Left kidney (tissue), 1 donor: ENCODE measurements at regions not wholly inside any gene's neighbourhood (a gene's known extent, or its start where the extent isn't known, plus 50 kb on each side); places are given as distances from the start of the nearest gene placed in this dataset.
A peak's percentile ranks its signal among the peaks of the same experiment; 100 is the strongest.
"Not testable (repeated sequence)": the region's sequence is repeated elsewhere in the genome, so short reads cannot be mapped to it uniquely, and the experiment has no call there.

Experiments
- DNase-seq: peaks from one replicate; pipeline ENCODE4 v3.0.0-alpha.2; 2013

DNA sequence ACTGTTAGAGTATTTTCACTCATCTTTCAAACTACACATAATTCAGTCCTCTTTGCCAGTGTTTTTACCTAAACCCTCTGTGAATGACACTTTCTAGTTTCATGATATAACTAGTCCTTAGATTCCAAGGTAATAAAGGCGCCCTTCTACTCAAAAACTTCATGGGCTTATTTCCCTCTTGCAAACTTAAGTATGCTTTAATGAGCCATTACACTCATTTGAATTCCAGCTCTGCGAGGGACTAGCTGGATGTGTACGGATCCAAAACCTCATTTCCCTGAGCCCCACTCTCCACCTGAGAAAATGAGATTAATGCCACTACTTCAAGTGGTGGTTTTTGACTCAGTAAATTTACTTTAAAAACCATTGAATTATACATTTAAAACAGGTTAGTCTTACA is 141.1 kb downstream of the NDUFA12 start:
- no peak for DNase-seq

- DNase-seq = no peak
These were observed 147.2 kb downstream of the NDUFA12 start for GRCh38 chr12:94856324-94856723.

DNA sequence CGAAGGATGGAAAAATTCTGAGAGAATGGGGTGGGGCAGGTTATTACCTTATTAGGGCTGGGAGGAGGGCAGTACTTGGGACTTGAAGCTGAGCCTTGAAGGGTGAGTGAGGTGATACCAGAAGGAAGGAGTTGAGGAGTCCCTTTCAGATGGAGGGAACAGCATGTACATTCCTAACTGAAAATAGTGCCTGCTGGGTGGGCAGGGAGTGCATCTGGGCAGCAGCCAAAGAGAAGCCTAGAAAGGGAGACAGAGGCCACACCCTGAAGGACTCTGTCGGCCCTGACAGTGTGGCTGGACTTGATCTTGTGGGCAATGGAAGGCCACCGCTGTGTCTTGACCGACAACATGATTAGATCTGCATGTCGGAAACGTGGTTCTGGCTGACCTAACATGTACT is 147.6 kb downstream of the NDUFA12 start:
- DNase-seq = no peak

GRCh38 chr12:94851396-94852028 is 152.0 kb downstream of the NDUFA12 start:
- DNase-seq = no peak

- no peak for DNase-seq
These were observed 154.0 kb downstream of the NDUFA12 start for GRCh38 chr12:94849411-94849976.

DNA sequence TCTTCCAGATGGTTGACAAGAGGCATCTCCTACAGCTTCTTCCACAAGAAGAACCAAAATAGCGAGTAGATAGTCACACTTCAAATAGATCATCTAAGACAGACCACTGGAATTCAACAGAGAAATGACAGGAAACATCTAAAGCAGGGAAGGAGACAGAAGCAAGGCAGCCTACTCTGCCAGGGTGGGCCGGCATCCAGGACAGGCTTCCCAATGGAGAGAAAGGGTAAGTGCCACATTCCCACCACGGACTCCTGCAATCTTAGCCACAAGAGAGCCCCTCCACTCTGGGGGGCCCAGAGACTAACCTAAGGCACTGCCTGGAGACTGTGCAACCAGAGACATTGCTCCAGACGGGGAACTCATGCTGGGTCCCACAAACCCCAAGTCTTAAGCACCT is 154.5 kb downstream of the NDUFA12 start:
- no peak for DNase-seq

GRCh38 chr12:94845110-94845509 is 158.4 kb downstream of the NDUFA12 start:
- no peak for DNase-seq

- no peak for DNase-seq
These were observed 159.0 kb downstream of the NDUFA12 start for GRCh38 chr12:94844452-94844851.

GRCh38 chr12:94841904-94842610 is 161.4 kb downstream of the NDUFA12 start:
- no peak for DNase-seq

DNA sequence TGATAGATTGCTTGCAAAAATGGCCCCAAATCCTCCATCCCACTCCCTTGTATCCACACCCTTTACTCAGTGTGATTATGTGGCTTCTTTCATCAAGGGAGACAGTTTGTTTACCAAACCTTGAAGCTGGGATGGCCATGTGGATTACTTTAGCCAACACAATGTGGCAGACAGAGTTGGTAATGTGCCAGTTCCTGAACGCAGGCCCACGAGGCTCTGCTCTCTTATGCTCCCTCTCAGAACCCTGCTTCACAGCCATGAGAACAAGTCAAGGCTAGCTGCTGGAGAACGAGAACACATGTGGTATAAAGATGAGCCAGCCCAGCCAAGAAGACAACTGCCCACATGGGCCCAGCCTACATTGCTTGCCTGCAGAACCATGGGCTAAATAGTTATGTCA is 162.3 kb downstream of the NDUFA12 start:
- DNase-seq = no peak

- no peak for DNase-seq
These were observed 164.2 kb downstream of the NDUFA12 start for GRCh38 chr12:94839347-94839746.

- DNase-seq = not testable (repeated sequence)
These were observed 166.4 kb downstream of the NDUFA12 start for GRCh38 chr12:94836952-94837670.

DNA sequence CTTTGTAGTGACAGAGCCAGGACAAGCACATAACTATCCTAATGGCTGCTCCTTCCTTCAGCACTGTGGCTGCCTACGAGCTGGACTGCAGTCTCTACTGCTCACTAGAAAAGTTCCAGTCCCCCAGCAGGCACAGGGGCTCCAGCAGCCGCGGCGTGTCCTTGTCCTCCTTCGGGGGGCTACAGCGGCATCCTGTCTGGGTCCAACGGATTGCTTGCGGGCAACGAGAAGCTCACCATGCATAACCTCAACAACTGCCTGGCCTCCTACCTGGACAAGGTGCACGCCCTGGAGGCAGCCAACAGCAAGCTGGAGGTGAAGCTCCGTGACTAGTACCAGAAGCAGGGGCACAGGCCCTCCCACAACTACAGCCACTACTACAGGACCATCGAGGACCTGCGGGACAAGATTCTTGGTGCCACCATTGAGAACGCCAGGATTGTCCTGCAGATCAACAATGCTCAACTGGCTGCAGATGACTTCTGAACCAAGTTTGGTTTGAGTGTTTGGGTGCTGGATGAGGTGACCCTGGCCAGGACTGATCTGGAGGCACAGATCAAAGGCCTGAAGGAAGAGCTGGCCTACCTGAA is 169.4 kb downstream of the NDUFA12 start:
- DNase-seq = no peak

- peak; percentile 44 for DNase-seq
These were observed 170.5 kb downstream of the NDUFA12 start for GRCh38 chr12:94832780-94833681.

DNA sequence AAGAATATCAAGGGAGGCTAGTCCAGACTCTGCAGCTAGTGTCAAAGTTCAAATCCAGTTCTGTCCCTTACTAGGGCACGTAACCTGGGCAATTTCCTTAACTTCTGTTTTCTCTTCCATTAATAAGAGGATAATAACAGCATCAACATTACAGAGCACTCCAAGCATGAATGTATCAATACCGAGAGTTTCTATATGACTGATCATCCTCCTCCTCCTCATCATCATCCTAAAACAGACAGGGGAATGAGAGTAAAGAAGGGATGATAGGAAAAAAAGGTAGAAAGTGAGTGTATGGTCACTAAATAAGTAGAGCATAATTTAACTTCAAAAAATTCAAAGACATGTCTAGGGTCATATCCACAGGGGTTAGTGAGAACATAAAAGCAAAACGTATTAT is 171.4 kb downstream of the NDUFA12 start:
- DNase-seq = no peak

- DNase-seq = no peak
These were observed 172.3 kb downstream of the NDUFA12 start for GRCh38 chr12:94831081-94831751.

DNA sequence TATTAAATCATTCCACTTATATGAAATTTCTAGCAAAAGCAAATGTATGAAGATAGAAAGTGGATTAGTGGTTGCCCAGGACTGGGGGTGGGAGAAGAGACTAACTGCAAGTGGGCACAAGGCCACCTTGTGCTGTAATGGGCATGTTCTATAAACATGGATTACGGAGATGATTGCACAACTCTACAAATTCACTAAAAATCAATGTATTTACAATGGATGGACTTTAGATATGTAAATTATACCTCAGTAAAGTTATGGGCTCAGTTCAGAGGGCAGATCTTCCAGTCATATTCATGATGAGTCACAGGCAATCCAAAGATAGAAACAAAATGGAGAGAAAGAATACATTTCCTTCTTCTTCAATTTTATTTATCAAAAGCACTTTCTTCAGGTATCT is 173.9 kb downstream of the NDUFA12 start:
- no peak for DNase-seq

- no peak for DNase-seq
These were observed 168.7 kb upstream of the TMCC3 start for GRCh38 chr12:94819011-94819410.

- no peak for DNase-seq
These were observed 167.3 kb upstream of the TMCC3 start for GRCh38 chr12:94817695-94818075.

DNA sequence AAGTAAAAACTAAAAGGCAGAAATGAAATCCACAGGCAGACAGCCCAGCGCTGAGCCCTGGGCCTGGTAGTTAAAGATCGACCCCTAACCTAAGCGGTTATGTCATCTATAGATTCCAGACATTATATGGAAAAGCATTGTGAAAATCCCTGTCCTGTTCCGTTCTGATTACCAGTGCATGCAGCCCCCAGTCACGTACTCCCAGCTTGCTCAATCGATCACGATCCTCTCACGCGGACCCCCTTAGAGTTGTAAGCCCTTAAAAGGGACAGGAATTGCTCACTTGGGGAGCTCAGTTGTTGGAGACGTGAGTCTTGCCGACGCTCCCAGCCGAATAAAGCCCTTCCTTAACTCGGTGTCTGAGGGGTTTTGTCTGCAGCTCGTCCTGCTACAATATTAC is 166.8 kb upstream of the TMCC3 start:
- DNase-seq = not testable (repeated sequence)

DNA sequence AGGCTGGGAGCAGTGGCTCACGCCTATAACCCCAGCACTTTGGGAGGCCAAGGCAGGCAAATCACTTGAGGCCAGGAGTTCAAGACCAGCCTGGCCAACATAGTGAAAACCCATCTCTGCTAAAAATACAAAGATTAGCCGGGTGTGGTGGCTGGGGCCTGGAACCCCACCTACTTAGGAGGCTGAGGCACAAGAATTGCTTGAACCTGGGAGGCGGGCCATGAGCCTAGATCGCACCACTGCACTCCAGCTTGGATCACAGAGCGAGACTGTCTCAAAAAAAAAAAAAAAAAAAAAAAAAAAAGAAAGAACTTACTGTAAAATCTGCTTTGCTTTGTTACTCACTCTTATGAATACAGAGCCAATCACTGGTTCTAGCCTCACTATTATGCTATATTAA is 166.4 kb upstream of the TMCC3 start:
- not testable (repeated sequence) for DNase-seq
